Thoracic aorta (tissue), 2 donors: ENCODE measurements at regions not wholly inside any gene's neighbourhood (a gene's known extent, or its start where the extent isn't known, plus 50 kb on each side); places are given as distances from the start of the nearest gene placed in this dataset.

Experiments
- ATAC-seq: fragments of 150-250 bp; one replicate; pipeline ENCODE4 v1.8.0; 2017; ENCODE audit warnings: low read depth; ENCODE audit not compliant: insufficient number of reproducible peaks, low FRiP score
- DNase-seq: peaks from one replicate; pipeline ENCODE4 v3.0.0-alpha.2; 2020; ENCODE audit warnings: low spot score
- H3K27ac ChIP-seq, 2 donors: fragments of 200-600 bp; sonication (generic); 1 replicate in 1 of 2; 2 replicates in 1 of 2; pipeline ENCODE4 v1.5.1; 2016; ENCODE audit warnings: mild to moderate bottlenecking in 2 of 2, moderate library complexity in 2 of 2
- H3K27me3 ChIP-seq: fragments of 200-600 bp; sonication (generic); replicated peaks from 2 replicates; pipeline ENCODE4 v1.6.0; 2016; ENCODE audit warnings: mild to moderate bottlenecking; ENCODE audit not compliant: insufficient read depth
- H3K36me3 ChIP-seq: fragments of 200-600 bp; sonication (generic); one replicate; pipeline ENCODE4 v1.5.1; 2016
- H3K4me1 ChIP-seq, 2 donors: fragments of 200-600 bp; sonication (generic); 1 replicate in 1 of 2; 2 replicates in 1 of 2; pipeline versions ENCODE4 v1.5.1 to v1.6.0; 2016; ENCODE audit warnings: low read depth in 2 of 2, mild to moderate bottlenecking in 1 of 2; ENCODE audit not compliant: control insufficient read depth in 1 of 2
- H3K4me3 ChIP-seq: fragments of 200-600 bp; sonication (generic); 2 replicates; pipeline ENCODE4 v1.5.1; 2016; ENCODE audit warnings: mild to moderate bottlenecking
- H3K9me3 ChIP-seq: fragments of 200-600 bp; sonication (generic); 2 replicates; pipeline ENCODE4 v1.5.1; 2016
- TF ChIP-seq, protein P1 (sequence below): fragments of 200-600 bp; sonication (generic); IDR thresholded peaks from one replicate; pipeline ENCODE4 v1.5.1; 2019; ENCODE audit warnings: antibody characterized with exemption

DNA sequence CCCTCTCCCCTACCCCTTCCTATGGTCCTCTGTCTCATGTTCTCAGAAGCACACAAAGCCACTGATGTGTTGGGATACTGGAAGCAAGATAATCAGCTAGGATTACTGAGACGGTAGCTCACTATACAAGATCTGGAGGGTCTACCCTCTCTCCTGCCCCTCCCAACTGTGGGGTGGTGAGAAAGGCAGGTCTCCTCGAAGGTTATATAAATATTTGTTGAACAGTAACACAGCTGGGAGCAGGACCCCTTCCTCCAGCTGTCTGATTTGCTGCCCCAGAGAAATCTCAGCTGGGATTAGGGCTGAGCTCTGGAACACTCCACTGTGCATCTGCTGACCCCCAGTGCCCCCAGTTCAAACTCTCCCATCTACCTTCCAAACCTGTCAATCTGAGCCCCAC is 94.2 kb upstream of the IPO9 start:
- no peak overlapping the region for H3K27ac ChIP-seq
- TF ChIP-seq, protein P1, sequence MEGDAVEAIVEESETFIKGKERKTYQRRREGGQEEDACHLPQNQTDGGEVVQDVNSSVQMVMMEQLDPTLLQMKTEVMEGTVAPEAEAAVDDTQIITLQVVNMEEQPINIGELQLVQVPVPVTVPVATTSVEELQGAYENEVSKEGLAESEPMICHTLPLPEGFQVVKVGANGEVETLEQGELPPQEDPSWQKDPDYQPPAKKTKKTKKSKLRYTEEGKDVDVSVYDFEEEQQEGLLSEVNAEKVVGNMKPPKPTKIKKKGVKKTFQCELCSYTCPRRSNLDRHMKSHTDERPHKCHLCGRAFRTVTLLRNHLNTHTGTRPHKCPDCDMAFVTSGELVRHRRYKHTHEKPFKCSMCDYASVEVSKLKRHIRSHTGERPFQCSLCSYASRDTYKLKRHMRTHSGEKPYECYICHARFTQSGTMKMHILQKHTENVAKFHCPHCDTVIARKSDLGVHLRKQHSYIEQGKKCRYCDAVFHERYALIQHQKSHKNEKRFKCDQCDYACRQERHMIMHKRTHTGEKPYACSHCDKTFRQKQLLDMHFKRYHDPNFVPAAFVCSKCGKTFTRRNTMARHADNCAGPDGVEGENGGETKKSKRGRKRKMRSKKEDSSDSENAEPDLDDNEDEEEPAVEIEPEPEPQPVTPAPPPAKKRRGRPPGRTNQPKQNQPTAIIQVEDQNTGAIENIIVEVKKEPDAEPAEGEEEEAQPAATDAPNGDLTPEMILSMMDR, result no peak
- ATAC-seq (no peak), DNase-seq (no peak)
- no peak overlapping the region for H3K4me3 ChIP-seq
- H3K4me1 ChIP-seq, result peaks cover 15 to 59% of the 10 kb centered on the region in 2 donors
- H3K9me3 ChIP-seq, result no peaks in the 10 kb centered on the region
- H3K36me3 ChIP-seq, result no peaks in the 10 kb centered on the region
- H3K27me3 ChIP-seq, result no peaks in the 10 kb centered on the region

DNA sequence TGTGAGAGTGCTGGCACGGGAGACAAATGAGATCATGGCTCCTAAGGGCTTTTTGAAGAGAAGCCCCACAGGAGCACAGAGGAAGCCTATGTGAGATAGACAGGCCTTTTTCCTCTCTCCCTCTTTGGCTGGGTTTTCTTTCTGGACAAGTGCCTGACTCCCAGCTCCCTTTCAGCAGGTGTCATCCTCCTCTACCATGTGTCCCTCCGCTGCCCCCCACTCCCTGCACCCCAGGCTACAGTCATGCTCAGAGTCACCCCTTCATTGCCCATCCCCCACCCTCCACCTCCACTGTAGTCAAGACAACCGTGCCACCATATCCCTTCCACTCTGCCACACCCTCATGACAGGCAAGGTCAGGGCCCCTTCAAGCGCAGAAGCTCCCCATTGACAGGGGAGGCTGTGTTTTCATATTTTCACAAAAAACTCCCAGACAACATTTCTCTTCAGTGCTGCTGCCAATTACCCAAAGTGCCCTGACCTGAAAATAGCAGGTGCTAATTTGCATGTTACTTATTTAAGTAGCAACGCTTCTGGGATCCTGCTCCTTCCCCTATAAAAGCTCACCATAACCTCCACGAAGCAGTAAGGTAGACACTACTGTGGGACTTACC is 92.1 kb upstream of the IPO9 start:
- TF ChIP-seq, protein P1, result no peak
- Histone ChIP-seq H3K9me3 (no peaks in the 10 kb centered on the region), H3K27ac (peak overlapping the region in 1 of 2 donors; percentile 91), H3K36me3 (no peaks in the 10 kb centered on the region), H3K27me3 (no peaks in the 10 kb centered on the region), H3K4me3 (no peak overlapping the region), H3K4me1 (peaks cover 17 to 51% of the 10 kb centered on the region in 2 donors)
- no peak for DNase-seq
- ATAC-seq, result no peak

DNA sequence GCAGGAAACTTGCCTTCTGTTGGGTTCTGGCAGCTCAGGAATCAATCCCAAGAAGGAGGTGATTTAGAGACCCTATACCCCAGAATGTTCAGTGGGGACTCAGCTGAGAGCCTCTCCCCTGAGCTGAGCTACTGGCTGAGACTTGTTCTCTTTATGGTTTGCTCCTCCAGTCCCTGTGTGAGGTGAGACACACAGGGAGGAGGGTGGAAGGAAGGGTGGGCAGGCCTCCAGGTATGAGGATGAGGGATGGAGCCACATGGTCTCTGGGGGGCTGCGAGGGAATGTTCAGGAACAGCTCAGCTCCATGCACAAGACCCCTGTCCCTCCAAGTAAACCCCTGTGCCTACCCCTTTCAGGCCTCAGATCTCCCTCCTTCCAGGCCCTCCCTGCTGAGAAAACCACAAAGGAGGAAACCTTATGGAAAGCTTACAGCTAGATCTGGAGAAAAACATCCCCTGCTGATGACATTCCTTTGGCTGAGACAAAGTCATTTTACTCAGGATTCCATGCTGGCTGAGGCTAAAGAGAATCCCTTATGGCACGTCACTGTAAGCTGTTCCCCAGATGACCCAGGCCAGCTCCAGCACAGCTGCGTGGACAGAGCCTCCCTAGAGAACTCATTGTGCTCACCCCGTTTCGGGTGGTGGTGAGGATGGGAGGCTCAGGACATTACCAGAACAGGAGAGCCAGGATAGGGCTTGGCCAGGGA is 91.5 kb upstream of the IPO9 start:
- Histone ChIP-seq H3K4me3 (no peak overlapping the region), H3K9me3 (no peaks in the 10 kb centered on the region), H3K27me3 (no peaks in the 10 kb centered on the region), H3K36me3 (no peaks in the 10 kb centered on the region), H3K27ac (peak overlapping the region; percentile 41 to 91), H3K4me1 (peaks cover 24 to 49% of the 10 kb centered on the region in 2 donors)
- ATAC-seq (no peak), DNase-seq (no peak)
- TF ChIP-seq, protein P1, result no peak

DNA sequence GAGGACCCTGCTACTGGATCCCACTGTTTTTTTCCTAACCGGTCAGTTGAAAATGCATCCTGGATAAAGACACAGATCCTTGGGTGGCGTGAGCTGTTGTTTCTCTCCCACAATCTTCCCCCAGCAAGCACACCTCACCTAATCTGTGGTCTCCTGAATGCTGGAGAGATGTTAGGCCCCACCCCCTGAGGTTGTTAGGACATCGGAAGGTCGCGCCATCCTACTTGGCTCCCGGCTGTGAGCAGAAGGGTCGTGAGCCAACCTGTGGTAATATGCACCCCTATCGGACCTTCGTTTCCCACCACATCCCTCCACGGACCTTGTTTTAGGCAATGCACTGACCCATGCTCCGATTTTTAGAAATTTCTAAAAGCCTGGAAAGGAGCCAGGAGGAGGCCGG is 89.9 kb upstream of the IPO9 start:
- peak overlapping the region; percentile 86 for H3K4me3 ChIP-seq
- H3K27ac ChIP-seq, result peak overlapping the region; percentile 91 to 96
- no peaks in the 10 kb centered on the region for H3K36me3 ChIP-seq
- DNase-seq (no peak), ATAC-seq (no peak)
- H3K4me1 ChIP-seq, result peaks cover 24 to 65% of the 10 kb centered on the region in 2 donors
- TF ChIP-seq, protein P1, result no peak
- H3K27me3 ChIP-seq, result no peaks in the 10 kb centered on the region
- H3K9me3 ChIP-seq, result no peaks in the 10 kb centered on the region

GRCh38 chr1:201739492-201740085 is 89.4 kb upstream of the IPO9 start:
- TF ChIP-seq, protein P1, result no peak
- peaks cover 29 to 69% of the 10 kb centered on the region in 2 donors for H3K4me1 ChIP-seq
- H3K27me3 ChIP-seq, result no peaks in the 10 kb centered on the region
- DNase-seq, result no peak
- H3K9me3 ChIP-seq, result no peaks in the 10 kb centered on the region
- no peaks in the 10 kb centered on the region for H3K36me3 ChIP-seq
- ATAC-seq, result no peak
- peak overlapping the region; percentile 86 for H3K4me3 ChIP-seq
- peak overlapping the region; percentile 91 to 96 for H3K27ac ChIP-seq
